Coronary artery (tissue), 2 donors: ENCODE measurements at regions not wholly inside any gene's neighbourhood (a gene's known extent, or its start where the extent isn't known, plus 50 kb on each side); places are given as distances from the start of the nearest gene placed in this dataset.

Source experiments
- DNase-seq: peaks from one replicate; pipeline ENCODE4 v3.0.0-alpha.2; 2017; ENCODE audit warnings: low spot score
- H3K27ac ChIP-seq, 2 donors: fragments of 200-600 bp; sonication (generic); one replicate each; pipeline ENCODE4 v1.5.1; 2016 to 2019
- H3K4me3 ChIP-seq: fragments of 200-600 bp; sonication (generic); 2 replicates; pipeline ENCODE4 v1.5.1; 2016; ENCODE audit warnings: mild to moderate bottlenecking, moderate library complexity
- CTCF ChIP-seq: fragments of 200-600 bp; sonication (generic); IDR thresholded peaks from one replicate; pipeline ENCODE4 v1.5.1; 2019; ENCODE audit warnings: antibody characterized with exemption

DNA sequence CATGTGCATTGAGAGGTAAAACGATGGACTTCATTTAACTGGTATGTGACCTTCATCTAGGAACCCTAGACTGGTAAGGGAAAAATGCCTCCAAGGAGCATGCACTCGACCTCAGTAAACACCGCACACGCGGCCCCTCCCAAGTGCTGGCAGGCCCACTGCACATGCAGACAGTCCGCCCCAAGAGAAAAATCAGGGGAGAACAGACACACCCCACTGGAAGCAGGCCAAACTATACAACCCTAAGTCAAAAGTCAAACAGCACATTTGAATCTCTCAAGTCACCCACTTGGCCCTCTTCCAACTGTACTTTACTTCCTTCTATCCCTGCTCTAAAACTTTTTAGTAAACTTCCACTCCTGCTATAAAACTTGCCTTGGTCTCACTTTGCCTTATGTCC, 250.1 kb upstream of the HES1 start:
- no peak overlapping the region for H3K27ac ChIP-seq
- no peak overlapping the region for H3K4me3 ChIP-seq
- no peak for TF ChIP-seq CTCF
- no peak for DNase-seq

GRCh38 chr3:193890016-193890897, 245.7 kb upstream of the HES1 start:
- no peak for TF ChIP-seq CTCF

GRCh38 chr3:193894121-193894863, 241.7 kb upstream of the HES1 start:
- H3K27ac ChIP-seq, result peak overlapping the region in 1 of 2 donors; percentile 1
- DNase-seq, result no peak
- no peak overlapping the region for H3K4me3 ChIP-seq
- no peak for TF ChIP-seq CTCF

More at GRCh38 chr3:193890016-193890897, 245.7 kb upstream of the HES1 start:
- H3K4me3 ChIP-seq, result no peak overlapping the region
- H3K27ac ChIP-seq, result no peak overlapping the region
- no peak for DNase-seq

DNA sequence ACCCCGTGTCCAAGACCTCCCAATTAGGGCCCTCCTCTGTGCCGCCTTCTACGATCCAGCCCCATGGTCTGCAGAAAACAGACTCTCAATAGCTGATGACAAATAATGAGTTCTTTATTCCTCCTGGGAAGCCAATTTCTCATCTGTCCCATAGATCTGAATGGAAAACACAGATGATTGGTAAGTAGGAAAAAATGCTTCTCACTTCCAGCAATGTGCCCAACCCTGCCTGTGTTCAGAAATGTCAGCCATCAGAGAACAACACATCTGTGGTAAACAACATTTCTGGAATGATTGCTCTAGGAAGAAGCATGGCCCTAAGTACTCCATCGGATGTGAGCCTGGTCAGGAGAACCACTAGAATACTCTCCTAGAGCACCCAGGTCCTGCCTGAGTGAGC, 240.5 kb upstream of the HES1 start:
- no peak overlapping the region for H3K4me3 ChIP-seq
- no peak overlapping the region for H3K27ac ChIP-seq
- TF ChIP-seq CTCF, result no peak
- DNase-seq, result no peak

GRCh38 chr3:193896419-193896818, 239.5 kb upstream of the HES1 start:
- DNase-seq, result no peak
- no peak overlapping the region for H3K4me3 ChIP-seq
- H3K27ac ChIP-seq, result no peak overlapping the region
- no peak for TF ChIP-seq CTCF

DNA sequence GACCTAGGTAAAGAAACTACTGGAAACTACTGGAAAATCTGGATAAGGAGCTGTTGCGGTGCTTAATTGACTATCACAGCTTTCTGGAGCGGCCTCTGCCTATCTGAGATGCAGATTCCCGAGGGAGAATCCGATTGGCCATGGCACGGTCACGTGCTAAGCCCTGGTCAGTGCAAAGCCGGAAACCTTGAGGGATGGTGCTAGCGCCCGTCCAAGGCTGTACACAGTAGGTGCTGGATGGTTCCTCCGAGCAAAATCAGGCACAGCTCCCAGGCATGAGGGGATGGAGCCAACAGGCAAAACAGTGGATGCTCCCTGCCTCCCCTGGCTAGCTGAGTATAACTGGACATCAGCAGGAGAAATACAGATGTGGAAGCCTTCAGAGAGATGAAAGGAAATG, 238.7 kb upstream of the HES1 start:
- no peak for TF ChIP-seq CTCF
- peak overlapping the region; percentile 5 for H3K4me3 ChIP-seq
- no peak for DNase-seq
- peak overlapping the region in 1 of 2 donors; percentile 46 for H3K27ac ChIP-seq
